ENCODE measurements at regions not wholly inside any gene's neighbourhood (a gene's known extent, or its start where the extent isn't known, plus 50 kb on each side); places are given as distances from the start of the nearest gene placed in this dataset.
"Not testable (repeated sequence)": the region's sequence is repeated elsewhere in the genome, so short reads cannot be mapped to it uniquely, and the experiment has no call there.

GRCh38 chr4:134501973-134502643, 300.5 kb upstream of the PABPC4L start:
- no peak for TF ChIP-seq CTCF (IDR thresholded peaks at IDR 0.05; ENCODE audit: low read depth, low read length, missing control alignments)

GRCh38 chr4:134501488-134501887, 299.9 kb upstream of the PABPC4L start:
- not testable (repeated sequence) for DNase-seq (ENCODE audit: extremely low read depth, low read depth); H3K4me3 ChIP-seq (replicated peaks; ENCODE audit: low read depth, low read length)

More at GRCh38 chr4:134501973-134502643, 300.5 kb upstream of the PABPC4L start:
- no peak for DNase-seq (ENCODE audit: extremely low read depth, low read depth)
- no peak overlapping the region for H3K4me3 ChIP-seq (replicated peaks; ENCODE audit: low read depth, low read length)

- H3K4me3 ChIP-seq (replicated peaks; ENCODE audit: low read depth, low read length) = no peak overlapping the region
- no peak for DNase-seq (ENCODE audit: extremely low read depth, low read depth)
- TF ChIP-seq CTCF (IDR thresholded peaks at IDR 0.05; ENCODE audit: low read depth, low read length, missing control alignments) = no peak
Measured at GRCh38 chr4:134499074-134499473, 297.5 kb upstream of the PABPC4L start.

GRCh38 chr4:134490863-134491262, 289.3 kb upstream of the PABPC4L start:
- no peak overlapping the region for H3K4me3 ChIP-seq (replicated peaks; ENCODE audit: low read depth, low read length)
- DNase-seq (ENCODE audit: extremely low read depth, low read depth) = no peak
- no peak for TF ChIP-seq CTCF (IDR thresholded peaks at IDR 0.05; ENCODE audit: low read depth, low read length, missing control alignments)

GRCh38 chr4:134483514-134483913, 281.9 kb upstream of the PABPC4L start:
- H3K4me3 ChIP-seq (replicated peaks; ENCODE audit: low read depth, low read length); DNase-seq (ENCODE audit: extremely low read depth, low read depth): not testable (repeated sequence)

- no peak for DNase-seq (ENCODE audit: extremely low read depth, low read depth)
- TF ChIP-seq CTCF (IDR thresholded peaks at IDR 0.05; ENCODE audit: low read depth, low read length, missing control alignments) = no peak
Measured at GRCh38 chr4:134471569-134471968, 270.0 kb upstream of the PABPC4L start.

GRCh38 chr4:134470544-134470943, 269.0 kb upstream of the PABPC4L start:
- DNase-seq (ENCODE audit: extremely low read depth, low read depth) = peak; percentile 1
- H3K4me3 ChIP-seq (replicated peaks; ENCODE audit: low read depth, low read length) = no peak overlapping the region
- no peak for TF ChIP-seq CTCF (IDR thresholded peaks at IDR 0.05; ENCODE audit: low read depth, low read length, missing control alignments)

More at GRCh38 chr4:134471569-134471968, 270.0 kb upstream of the PABPC4L start:
- H3K4me3 ChIP-seq (replicated peaks; ENCODE audit: low read depth, low read length) = no peak overlapping the region

GRCh38 chr4:134465417-134465816, 263.8 kb upstream of the PABPC4L start:
- no peak for DNase-seq (ENCODE audit: extremely low read depth, low read depth)
- TF ChIP-seq CTCF (IDR thresholded peaks at IDR 0.05; ENCODE audit: low read depth, low read length, missing control alignments) = no peak

More at GRCh38 chr4:134465417-134465816, 263.8 kb upstream of the PABPC4L start:
- no peak overlapping the region for H3K4me3 ChIP-seq (replicated peaks; ENCODE audit: low read depth, low read length)

All from HFF-Myc (cell line).